SK-N-SH (cell line): ENCODE measurements at regions not wholly inside any gene's neighbourhood (a gene's known extent, or its start where the extent isn't known, plus 50 kb on each side); places are given as distances from the start of the nearest gene placed in this dataset.

Experiments
- CTCF ChIA-PET: fragments of 300-600, 350-600 bp; formaldehyde crosslinking; extraction: SDS; loops from one replicate; lab custom pipeline; 2021; lab: Yijun Ruan, JAX
- POLR2A ChIA-PET: fragments of 350-600 bp; sonication (Branson Sonifier 250); formaldehyde crosslinking; extraction: SDS; loops from one replicate; lab custom pipeline; 2020; ENCODE audit warnings: antibody characterized with exemption, inconsistent platforms; lab: Yijun Ruan, JAX
- DNase-seq: peaks from one replicate; pipeline ENCODE4 v3.0.0; 2012
- H2AFZ ChIP-seq: fragments of 200-600 bp; sonication (generic); 2 replicates; pipeline ENCODE4 v1.8.1; 2016; ENCODE audit warnings: antibody characterized with exemption, mild to moderate bottlenecking, low read depth
- H3F3A ChIP-seq: fragments of 200-600 bp; sonication (generic); replicated peaks from 2 replicates; pipeline ENCODE3; 2016; ENCODE audit warnings: antibody characterized with exemption, mild to moderate bottlenecking; ENCODE audit not compliant: insufficient read depth
- H3K27ac ChIP-seq, 2 experiments: fragments of 200-500 bp in 1 of 2; fragments of 200-600 bp in 1 of 2; sonication (Bioruptor generic) in 1 of 2; sonication (generic), shearing (Covaris generic) in 1 of 2; 2 replicates each; pipeline versions ENCODE4 v1.5.1 to v1.6.1; 2014 to 2016; ENCODE audit warnings: low read depth in 2 of 2, inconsistent platforms in 1 of 2, low read length in 1 of 2, mild to moderate bottlenecking in 1 of 2, mixed read lengths in 1 of 2
- H3K27me3 ChIP-seq: fragments of 200-600 bp; sonication (generic), shearing (Covaris generic); 2 replicates; pipeline ENCODE4 v1.6.1; 2016; ENCODE audit warnings: mixed run types; ENCODE audit not compliant: insufficient read depth
- H3K36me3 ChIP-seq, 2 experiments: fragments of 200-500 bp in 1 of 2; fragments of 200-600 bp in 1 of 2; sonication (Bioruptor generic) in 1 of 2; sonication (generic) in 1 of 2; replicated peaks in 1 of 2; 2 replicates each; pipeline versions ENCODE3 to v1.5.1; 2014 to 2016; ENCODE audit warnings: low read length in 1 of 2, mild to moderate bottlenecking in 1 of 2; ENCODE audit not compliant: insufficient read depth in 2 of 2, control insufficient read depth in 1 of 2
- H3K4me1 ChIP-seq, 2 experiments: fragments of 200-500 bp in 1 of 2; fragments of 200-600 bp in 1 of 2; sonication (Bioruptor generic) in 1 of 2; sonication (generic), shearing (Covaris generic) in 1 of 2; 2 replicates each; pipeline versions ENCODE4 v1.5.1 to v1.6.1; 2014 to 2016; ENCODE audit warnings: low read depth in 1 of 2, low read length in 1 of 2, mixed run types in 1 of 2; ENCODE audit not compliant: insufficient read depth in 2 of 2, control insufficient read depth in 1 of 2
- H3K4me2 ChIP-seq: fragments of 200-600 bp; sonication (generic), shearing (Covaris generic); 2 replicates; pipeline ENCODE4 v1.6.1; 2017; ENCODE audit warnings: mixed run types
- H3K4me3 ChIP-seq, 2 experiments: fragments of 200-500 bp in 1 of 2; fragments of 200-600 bp in 1 of 2; sonication (Bioruptor generic) in 1 of 2; sonication (generic), shearing (Covaris generic) in 1 of 2; 2 replicates each; pipeline versions ENCODE4 v1.5.1 to v1.8.1; 2014 to 2016; ENCODE audit warnings: low read depth in 2 of 2, inconsistent platforms in 1 of 2, low read length in 1 of 2, mild to moderate bottlenecking in 1 of 2, mixed read lengths in 1 of 2, moderate library complexity in 1 of 2
- H3K79me2 ChIP-seq: fragments of 200-600 bp; sonication (generic); 2 replicates; pipeline ENCODE4 v1.8.1; 2017; ENCODE audit warnings: mild to moderate bottlenecking; ENCODE audit not compliant: insufficient read depth
- H3K9ac ChIP-seq: fragments of 200-600 bp; sonication (generic); 2 replicates; pipeline ENCODE4 v1.6.1; 2017; ENCODE audit warnings: mixed run types
- H3K9me2 ChIP-seq: fragments of 200-600 bp; sonication (generic); 2 replicates; pipeline ENCODE4 v1.6.1; 2017; ENCODE audit warnings: mixed run types
- H3K9me3 ChIP-seq: fragments of 200-600 bp; sonication (generic); 2 replicates; pipeline ENCODE4 v1.6.1; 2017; ENCODE audit warnings: mixed run types, mild to moderate bottlenecking, moderate library complexity
- H4K20me1 ChIP-seq: fragments of 200-600 bp; sonication (generic); 2 replicates; pipeline ENCODE4 v1.6.1; 2017; ENCODE audit warnings: mild to moderate bottlenecking, mixed run types; ENCODE audit not compliant: insufficient read depth
- FOSL2 ChIP-seq: IDR thresholded peaks from 2 replicates; pipeline ENCODE4 v1.4.0; 2012; ENCODE audit warnings: low read depth, mild to moderate bottlenecking, moderate library complexity, borderline replicate concordance
- FOXM1 ChIP-seq: IDR thresholded peaks from 2 replicates; pipeline ENCODE4 v1.4.0; 2012; ENCODE audit warnings: low read depth, mild to moderate bottlenecking
- MAX ChIP-seq: IDR thresholded peaks from 2 replicates; pipeline ENCODE4 v1.4.0; 2012; ENCODE audit warnings: low read depth
- MEF2A ChIP-seq: IDR thresholded peaks from 2 replicates; pipeline ENCODE4 v1.4.0; 2012; ENCODE audit warnings: low read depth, borderline replicate concordance
- MXI1 ChIP-seq: IDR thresholded peaks from 2 replicates; pipeline ENCODE4 v1.6.1; 2012; ENCODE audit warnings: mild to moderate bottlenecking, low read depth, low read length, improper control_type of control experiment
- NRF1 ChIP-seq: IDR thresholded peaks from 2 replicates; pipeline ENCODE4 v1.6.1; 2012; ENCODE audit warnings: low read depth, mild to moderate bottlenecking, low read length
- PBX3 ChIP-seq: IDR thresholded peaks from 2 replicates; pipeline ENCODE4; 2012
- RAD21 ChIP-seq: IDR thresholded peaks from 2 replicates; pipeline ENCODE4 v1.6.1; 2012; ENCODE audit warnings: mild to moderate bottlenecking, low read length
- RCOR1 ChIP-seq: fragments of 150-350 bp; IDR thresholded peaks from 2 replicates; pipeline ENCODE4 v1.6.1; 2017; ENCODE audit warnings: antibody characterized with exemption, low read length
- RXRA ChIP-seq: IDR thresholded peaks from 2 replicates; pipeline ENCODE4 v1.4.0; 2012; ENCODE audit warnings: low read depth, mild to moderate bottlenecking, borderline replicate concordance
- USF2 ChIP-seq: fragments of 150-350 bp; IDR thresholded peaks from 2 replicates; pipeline ENCODE4 v1.6.1; 2017; ENCODE audit warnings: antibody characterized with exemption, low read length, low read depth, borderline replicate concordance
- YY1 ChIP-seq: IDR thresholded peaks from 2 replicates; pipeline ENCODE4 v1.4.0; 2012; ENCODE audit warnings: low read depth, mild to moderate bottlenecking
- ZBTB33 ChIP-seq: IDR thresholded peaks from 2 replicates; pipeline ENCODE4 v1.4.0; 2012; ENCODE audit warnings: low read depth, borderline replicate concordance
- WGBS: methylation state at CpG from one replicate; pipeline ENCODE4 v1.1.6; 2017; ENCODE audit warnings: low lambda C conversion rate; 5-methylcytosine and 5-hydroxymethylcytosine counted together

DNA sequence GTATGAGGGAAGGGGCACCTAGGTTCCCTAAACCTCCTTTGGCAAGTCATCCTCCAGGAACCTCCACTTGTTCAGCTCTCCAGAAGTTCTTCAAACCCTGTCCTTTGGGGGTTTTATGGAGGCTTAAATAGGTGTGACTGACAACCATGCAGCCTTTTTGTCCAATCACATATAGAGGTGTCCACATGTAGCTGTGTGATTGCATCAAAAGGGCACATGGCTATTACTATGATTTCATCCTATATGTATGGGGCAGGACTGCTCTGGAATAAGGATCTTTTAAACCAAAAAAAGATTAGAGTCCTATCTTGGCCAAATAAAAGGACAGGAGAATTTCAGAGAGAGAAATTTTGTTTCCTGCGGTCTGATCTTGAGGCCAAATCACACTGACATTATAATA is 453.2 kb upstream of the EPHA6 start:
- Histone ChIP-seq H3K79me2 (no peaks in the 10 kb centered on the region), H3K36me3 (no peaks in the 10 kb centered on the region), H3K9ac (no peak overlapping the region), H3K4me1 (no peaks in the 10 kb centered on the region), H3K27ac (no peak overlapping the region), H2AFZ (no peak overlapping the region), H3K9me3 (no peaks in the 10 kb centered on the region), H3K27me3 (no peaks in the 10 kb centered on the region), H3K4me2 (no peak overlapping the region), H3K4me3 (no peak overlapping the region), H3F3A (no peaks in the 10 kb centered on the region), H4K20me1 (no peaks in the 10 kb centered on the region), H3K9me2 (no peaks in the 10 kb centered on the region)
- ChIA-PET CTCF (interaction anchor here (1.5 kb wide), 1 partner anchor 10 kb away, joined by 3 read pairs; no protein-coding TSS in a partner anchor), POLR2A (no interaction called here)
- DNase-seq = no peak
- TF ChIP-seq MEF2A = no peak
- WGBS = 8% methylated on average over 1 of the region's 1 CpG

DNA sequence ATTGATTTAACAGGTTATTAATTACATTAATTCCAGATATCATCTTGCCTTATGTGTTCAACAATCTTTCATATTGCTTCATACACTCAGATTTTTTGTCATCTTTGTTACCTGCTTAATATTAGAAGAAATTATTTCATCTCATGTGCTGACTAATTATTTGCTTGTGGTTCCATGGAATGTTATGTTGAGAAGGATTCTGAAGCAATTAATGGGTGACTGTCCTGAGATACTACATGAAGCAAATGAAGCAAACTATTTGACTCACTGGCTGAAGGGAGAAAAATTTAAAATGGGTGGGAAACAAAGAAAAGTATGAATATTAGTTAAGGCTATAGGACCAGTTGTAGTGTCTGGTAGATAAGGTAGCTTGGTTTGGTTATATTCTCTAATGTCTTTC is 443.8 kb upstream of the EPHA6 start:
- H3K4me1 ChIP-seq = no peaks in the 10 kb centered on the region
- no peaks in the 10 kb centered on the region for H4K20me1 ChIP-seq
- DNase-seq = no peak
- H3K36me3 ChIP-seq = no peaks in the 10 kb centered on the region
- no peaks in the 10 kb centered on the region for H3K79me2 ChIP-seq
- no peaks in the 10 kb centered on the region for H3F3A ChIP-seq
- H3K4me2 ChIP-seq = no peak overlapping the region
- H3K9me2 ChIP-seq = no peaks in the 10 kb centered on the region
- CTCF ChIA-PET = no interaction called here
- no peak overlapping the region for H3K9ac ChIP-seq
- TF ChIP-seq FOSL2 (no peak), NRF1 (no peak), USF2 (no peak), ZBTB33 (no peak), RAD21 (no peak), PBX3 (no peak), MAX (no peak), RCOR1 (no peak), YY1 (no peak), RXRA (no peak), FOXM1 (no peak), MXI1 (no peak)
- POLR2A ChIA-PET = no interaction called here
- no peak overlapping the region for H3K27ac ChIP-seq
- H2AFZ ChIP-seq = no peak overlapping the region
- no peak overlapping the region for H3K4me3 ChIP-seq
- H3K27me3 ChIP-seq = no peaks in the 10 kb centered on the region
- H3K9me3 ChIP-seq = no peaks in the 10 kb centered on the region
